ENCODE measurements at regions not wholly inside any gene's neighbourhood (a gene's known extent, or its start where the extent isn't known, plus 50 kb on each side); places are given as distances from the start of the nearest gene placed in this dataset.

DNA sequence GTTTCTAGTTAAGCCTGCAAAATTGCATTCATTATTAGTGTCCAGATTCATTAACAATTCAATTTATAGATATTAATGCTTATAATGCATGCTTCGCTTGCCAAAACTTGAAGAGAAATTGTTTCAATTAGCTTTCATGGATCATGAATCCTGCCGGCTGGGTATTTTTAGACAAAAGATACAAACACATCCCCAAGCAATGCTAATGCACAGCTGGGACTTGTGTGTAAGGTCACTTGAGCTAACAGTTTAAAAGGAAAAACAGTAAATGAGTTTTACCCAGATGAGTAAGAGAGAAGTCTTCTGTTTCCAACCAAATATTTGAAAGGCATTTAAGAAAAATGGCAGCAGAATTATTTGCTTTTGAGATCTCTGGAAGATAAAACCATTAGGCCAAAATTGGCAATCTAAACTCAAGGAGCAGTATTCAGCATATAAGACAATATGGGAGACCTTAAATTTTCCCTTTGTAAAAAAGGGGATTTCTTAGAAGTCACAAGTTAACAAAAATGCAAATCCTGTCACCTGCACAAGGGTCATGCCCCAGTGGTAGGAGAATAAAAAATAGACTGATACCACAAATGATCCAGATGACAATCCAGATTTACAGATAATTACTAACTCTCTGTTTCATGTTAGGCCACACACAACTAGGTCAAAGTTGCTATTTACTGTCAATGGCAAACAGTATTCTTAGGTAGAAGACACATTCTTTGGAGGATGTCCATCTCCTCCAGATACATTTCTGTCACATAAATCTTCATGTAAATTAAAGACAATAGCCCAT, 418.4 kb upstream of the PMFBP1 start (continued):
- no peak for TF ChIP-seq CHD7 (IDR thresholded peaks at IDR 0.05; ENCODE audit: insufficient replicate concordance, low read length)
- TF ChIP-seq HDAC6 (IDR thresholded peaks at IDR 0.05; ENCODE audit: low read depth, low read length), result no peak
- TF ChIP-seq, protein P1, sequence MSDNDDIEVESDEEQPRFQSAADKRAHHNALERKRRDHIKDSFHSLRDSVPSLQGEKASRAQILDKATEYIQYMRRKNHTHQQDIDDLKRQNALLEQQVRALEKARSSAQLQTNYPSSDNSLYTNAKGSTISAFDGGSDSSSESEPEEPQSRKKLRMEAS (IDR thresholded peaks at IDR 0.05), result no peak
- TF ChIP-seq CHD1 (IDR thresholded peaks at IDR 0.05; ENCODE audit: low read depth, low read length), result no peak
- TF ChIP-seq NRF1 (IDR thresholded peaks at IDR 0.05; ENCODE audit: low read depth, low read length), result no peak
- TF ChIP-seq FOSL1 (IDR thresholded peaks at IDR 0.05; ENCODE audit: insufficient read depth, low read depth, low read length), result no peak
- no peak for TF ChIP-seq BRCA1 (IDR thresholded peaks at IDR 0.05; ENCODE audit: low read depth, low read length)
- TF ChIP-seq E2F6 (IDR thresholded peaks at IDR 0.05), result no peak
- no peak for TF ChIP-seq EGR1 (IDR thresholded peaks at IDR 0.05; ENCODE audit: borderline replicate concordance, low read depth, low read length)
- TF ChIP-seq KDM4A (IDR thresholded peaks at IDR 0.05; ENCODE audit: low read depth, low read length, severe bottlenecking), result no peak
